ENCODE measurements at regions not wholly inside any gene's neighbourhood (a gene's known extent, or its start where the extent isn't known, plus 50 kb on each side); places are given as distances from the start of the nearest gene placed in this dataset.

DNA sequence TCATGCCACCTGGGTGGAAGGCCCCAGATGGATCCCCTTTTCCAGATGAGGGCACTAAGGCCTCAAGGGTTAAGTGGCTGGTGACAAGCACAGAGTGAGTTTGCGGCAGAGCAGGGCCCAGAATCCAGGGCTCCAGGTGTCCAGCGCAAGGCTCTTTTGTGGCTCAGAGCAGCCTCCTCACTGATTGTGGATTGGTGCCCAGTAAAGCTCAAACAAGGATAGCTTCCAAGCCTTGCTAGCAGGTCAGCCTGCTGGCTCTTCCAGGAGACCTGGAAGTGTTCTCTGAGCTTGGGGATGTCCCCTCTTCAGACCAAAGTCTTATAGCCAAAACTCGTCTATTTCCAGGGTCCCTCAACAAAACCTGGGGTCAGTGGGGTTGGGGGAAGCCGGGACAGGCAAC lies 167.6 kb upstream of the SYT13 start:
- Histone ChIP-seq H3K4me3 (no peak overlapping the region), H3K27ac (no peak overlapping the region), H3K27me3 (no peaks in the 10 kb centered on the region), H3K9me3 (no peaks in the 10 kb centered on the region), H3K36me3 (no peaks in the 10 kb centered on the region), H3K4me1 (no peaks in the 10 kb centered on the region)
- DNase-seq (ENCODE audit: low spot score in 2 of 2), result no peak
- TF ChIP-seq POLR2A (IDR thresholded peaks at IDR 0.05) (no peak), EP300 (IDR thresholded peaks at IDR 0.05) (no peak), POLR2AphosphoS5 (IDR thresholded peaks at IDR 0.05) (no peak)
- TF ChIP-seq, protein P1, sequence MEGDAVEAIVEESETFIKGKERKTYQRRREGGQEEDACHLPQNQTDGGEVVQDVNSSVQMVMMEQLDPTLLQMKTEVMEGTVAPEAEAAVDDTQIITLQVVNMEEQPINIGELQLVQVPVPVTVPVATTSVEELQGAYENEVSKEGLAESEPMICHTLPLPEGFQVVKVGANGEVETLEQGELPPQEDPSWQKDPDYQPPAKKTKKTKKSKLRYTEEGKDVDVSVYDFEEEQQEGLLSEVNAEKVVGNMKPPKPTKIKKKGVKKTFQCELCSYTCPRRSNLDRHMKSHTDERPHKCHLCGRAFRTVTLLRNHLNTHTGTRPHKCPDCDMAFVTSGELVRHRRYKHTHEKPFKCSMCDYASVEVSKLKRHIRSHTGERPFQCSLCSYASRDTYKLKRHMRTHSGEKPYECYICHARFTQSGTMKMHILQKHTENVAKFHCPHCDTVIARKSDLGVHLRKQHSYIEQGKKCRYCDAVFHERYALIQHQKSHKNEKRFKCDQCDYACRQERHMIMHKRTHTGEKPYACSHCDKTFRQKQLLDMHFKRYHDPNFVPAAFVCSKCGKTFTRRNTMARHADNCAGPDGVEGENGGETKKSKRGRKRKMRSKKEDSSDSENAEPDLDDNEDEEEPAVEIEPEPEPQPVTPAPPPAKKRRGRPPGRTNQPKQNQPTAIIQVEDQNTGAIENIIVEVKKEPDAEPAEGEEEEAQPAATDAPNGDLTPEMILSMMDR (IDR thresholded peaks at IDR 0.05), result no peak
- 67% methylated on average over 3 of the region's 4 CpGs for WGBS

DNA sequence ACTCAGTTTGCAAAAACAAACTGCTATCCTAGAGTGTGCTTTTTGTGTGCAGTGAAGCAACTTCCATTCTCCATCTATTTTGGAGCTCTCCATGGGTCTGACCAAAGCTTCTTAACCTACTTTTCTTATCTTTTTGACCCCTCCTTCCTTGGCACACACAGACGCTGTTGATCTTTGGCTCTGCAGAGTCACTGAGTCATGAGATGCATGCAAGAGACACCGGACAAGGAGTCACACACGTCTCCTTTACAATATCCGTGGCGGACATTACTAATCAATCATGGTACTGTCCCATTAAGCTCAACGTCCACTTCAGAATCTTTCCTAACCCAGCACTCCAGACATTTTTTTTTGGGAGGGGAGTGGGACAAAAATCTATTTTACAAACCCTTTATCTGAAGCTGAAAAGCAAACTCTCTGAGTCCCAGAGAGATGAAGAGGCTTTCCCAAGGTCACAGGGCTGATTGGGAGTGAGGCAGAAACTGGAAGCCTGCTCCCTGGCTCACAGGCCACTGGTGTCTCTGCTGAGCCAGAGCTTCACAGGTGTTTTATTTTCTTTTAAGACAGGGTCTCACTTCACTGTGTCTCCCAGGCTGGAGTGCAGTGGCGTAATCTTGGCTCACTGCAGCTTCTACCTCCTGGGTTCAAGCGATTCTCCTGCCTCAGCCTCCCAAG lies 165.8 kb upstream of the SYT13 start:
- DNase-seq (ENCODE audit: low spot score in 2 of 2), result no peak
- WGBS, result 58% methylated on average over 8 of the region's 8 CpGs

DNA sequence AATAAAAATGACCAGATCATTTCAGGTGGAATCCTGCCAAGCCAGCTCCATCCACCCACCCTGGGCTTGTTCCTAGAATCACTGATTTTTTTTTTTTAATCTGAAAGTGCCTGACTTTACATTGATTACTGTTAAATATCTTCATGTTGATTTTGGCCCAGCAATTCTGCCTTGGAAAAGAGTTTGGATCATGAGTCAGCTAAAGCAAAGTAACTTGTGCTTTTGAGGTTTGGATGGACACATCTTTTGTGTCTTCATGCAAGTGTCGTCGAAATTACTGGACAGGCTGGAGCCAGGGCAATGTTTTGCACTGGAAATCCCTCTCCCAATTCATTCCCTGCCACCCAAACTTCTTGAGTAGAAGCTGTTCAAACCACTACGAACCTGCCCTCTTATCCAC lies 164.0 kb upstream of the SYT13 start:
- no peak for DNase-seq (ENCODE audit: low spot score in 2 of 2)

More for the DNA sequence above, 165.8 kb upstream of the SYT13 start:
- no peak overlapping the region for H3K4me3 ChIP-seq
- no peaks in the 10 kb centered on the region for H3K9me3 ChIP-seq
- TF ChIP-seq POLR2A (IDR thresholded peaks at IDR 0.05) (no peak), POLR2AphosphoS5 (IDR thresholded peaks at IDR 0.05) (no peak), EP300 (IDR thresholded peaks at IDR 0.05) (no peak)
- TF ChIP-seq, protein P1 (IDR thresholded peaks at IDR 0.05), result no peak
- no peaks in the 10 kb centered on the region for H3K36me3 ChIP-seq
- no peak overlapping the region for H3K27ac ChIP-seq
- no peaks in the 10 kb centered on the region for H3K27me3 ChIP-seq
- H3K4me1 ChIP-seq, result no peaks in the 10 kb centered on the region

DNA sequence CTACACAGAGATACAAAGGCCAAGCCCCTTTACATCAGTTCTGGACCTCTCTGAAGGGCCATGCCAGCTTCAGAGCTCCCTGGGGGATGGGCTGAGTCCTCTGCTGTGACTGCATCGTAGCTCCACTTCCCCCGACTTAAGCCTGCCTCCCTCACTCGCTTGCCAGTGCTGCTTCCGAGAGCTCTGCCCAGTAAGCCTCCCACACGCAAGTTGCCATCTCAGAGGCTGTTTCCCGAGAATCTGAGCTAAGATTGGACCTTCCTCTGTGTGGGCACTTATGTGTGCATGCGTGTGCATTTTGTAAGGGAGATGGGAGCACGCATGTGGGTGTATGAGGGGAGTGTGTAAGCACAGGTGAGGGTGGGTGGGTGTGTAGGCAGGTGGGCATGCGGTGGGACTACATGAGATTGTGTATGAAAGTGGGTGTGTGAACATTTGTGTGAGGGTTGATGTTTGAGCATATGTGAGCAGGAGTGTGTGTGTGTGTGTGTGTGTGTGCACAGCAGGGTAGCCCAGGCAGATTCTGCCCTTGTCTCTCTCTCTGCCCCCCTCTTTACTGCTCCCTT lies 163.0 kb upstream of the SYT13 start:
- WGBS, result 68% methylated on average over 9 of the region's 9 CpGs

More for the DNA sequence above, 164.0 kb upstream of the SYT13 start:
- Histone ChIP-seq H3K4me3 (no peak overlapping the region), H3K9me3 (no peaks in the 10 kb centered on the region), H3K27me3 (peaks cover 11% of the 10 kb centered on the region), H3K4me1 (no peaks in the 10 kb centered on the region), H3K27ac (no peak overlapping the region), H3K36me3 (no peaks in the 10 kb centered on the region)
- TF ChIP-seq POLR2A (IDR thresholded peaks at IDR 0.05), result no peak
- no peak for TF ChIP-seq EP300 (IDR thresholded peaks at IDR 0.05)
- TF ChIP-seq POLR2AphosphoS5 (IDR thresholded peaks at IDR 0.05), result no peak
- TF ChIP-seq, protein P1 (IDR thresholded peaks at IDR 0.05), result no peak
- 55% methylated on average over 3 of the region's 3 CpGs for WGBS

DNA sequence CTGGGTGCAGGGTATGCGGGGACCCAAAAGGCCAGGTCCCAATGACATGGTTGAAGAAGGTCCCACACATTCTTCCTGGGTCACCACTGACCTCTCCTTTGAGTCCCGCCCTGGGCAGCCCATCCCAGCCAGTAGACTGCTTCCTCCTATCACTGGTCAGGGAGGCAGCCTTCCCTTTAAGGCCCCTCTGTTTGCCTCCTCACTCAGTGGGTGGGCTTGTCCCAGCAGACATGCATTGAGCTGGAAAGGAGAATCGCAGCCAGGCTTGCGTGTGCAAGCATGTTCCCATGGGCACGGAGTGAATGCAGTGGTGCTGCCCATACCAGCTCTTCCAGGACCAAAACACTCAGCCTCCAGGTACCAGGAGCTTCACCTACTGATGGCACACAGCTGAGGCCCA lies 162.4 kb upstream of the SYT13 start:
- no peaks in the 10 kb centered on the region for H3K9me3 ChIP-seq
- H3K4me1 ChIP-seq, result no peaks in the 10 kb centered on the region
- 89% methylated on average over 1 of the region's 5 CpGs for WGBS
- TF ChIP-seq, protein P1 (IDR thresholded peaks at IDR 0.05), result no peak
- no peak for TF ChIP-seq POLR2AphosphoS5 (IDR thresholded peaks at IDR 0.05)
- no peak for TF ChIP-seq EP300 (IDR thresholded peaks at IDR 0.05)
- no peak for TF ChIP-seq POLR2A (IDR thresholded peaks at IDR 0.05)
- DNase-seq (ENCODE audit: low spot score in 2 of 2), result no peak
- H3K27ac ChIP-seq, result no peak overlapping the region
- no peak overlapping the region for H3K4me3 ChIP-seq
- H3K36me3 ChIP-seq, result no peaks in the 10 kb centered on the region
- peaks cover 27% of the 10 kb centered on the region for H3K27me3 ChIP-seq

More for the DNA sequence above, 163.0 kb upstream of the SYT13 start:
- no peak for DNase-seq (ENCODE audit: low spot score in 2 of 2)
- Histone ChIP-seq H3K4me3 (no peak overlapping the region), H3K27ac (no peak overlapping the region), H3K4me1 (no peaks in the 10 kb centered on the region), H3K9me3 (no peaks in the 10 kb centered on the region), H3K27me3 (peaks cover 22% of the 10 kb centered on the region), H3K36me3 (no peaks in the 10 kb centered on the region)
- TF ChIP-seq POLR2A (IDR thresholded peaks at IDR 0.05) (no peak), EP300 (IDR thresholded peaks at IDR 0.05) (no peak), POLR2AphosphoS5 (IDR thresholded peaks at IDR 0.05) (no peak)
- TF ChIP-seq, protein P1 (IDR thresholded peaks at IDR 0.05), result no peak

Data from suprapubic skin (tissue), 4 donors.